ENCODE measurements at regions not wholly inside any gene's neighbourhood (a gene's known extent, or its start where the extent isn't known, plus 50 kb on each side); places are given as distances from the start of the nearest gene placed in this dataset.

DNA sequence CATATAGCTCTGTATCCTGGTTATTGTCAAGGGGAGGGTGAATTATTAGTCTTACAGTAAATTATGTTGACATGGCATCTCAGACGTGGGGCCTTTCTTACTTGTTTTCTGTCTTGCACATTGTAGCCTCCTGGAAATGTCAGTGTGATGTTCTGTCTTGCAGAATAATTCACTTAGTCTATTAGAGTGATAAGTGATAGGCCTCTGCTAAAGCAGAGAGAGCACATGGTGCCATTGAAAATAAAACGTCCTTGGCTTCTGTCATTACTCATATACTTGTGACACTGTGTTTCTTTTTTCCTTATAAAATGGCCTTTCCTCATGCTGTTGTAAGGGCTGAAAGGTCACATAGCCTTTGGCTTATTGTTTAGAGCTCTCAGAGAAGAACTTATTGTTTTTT is 531.0 kb downstream of the EPM2A start:
- TF ChIP-seq, protein P1, sequence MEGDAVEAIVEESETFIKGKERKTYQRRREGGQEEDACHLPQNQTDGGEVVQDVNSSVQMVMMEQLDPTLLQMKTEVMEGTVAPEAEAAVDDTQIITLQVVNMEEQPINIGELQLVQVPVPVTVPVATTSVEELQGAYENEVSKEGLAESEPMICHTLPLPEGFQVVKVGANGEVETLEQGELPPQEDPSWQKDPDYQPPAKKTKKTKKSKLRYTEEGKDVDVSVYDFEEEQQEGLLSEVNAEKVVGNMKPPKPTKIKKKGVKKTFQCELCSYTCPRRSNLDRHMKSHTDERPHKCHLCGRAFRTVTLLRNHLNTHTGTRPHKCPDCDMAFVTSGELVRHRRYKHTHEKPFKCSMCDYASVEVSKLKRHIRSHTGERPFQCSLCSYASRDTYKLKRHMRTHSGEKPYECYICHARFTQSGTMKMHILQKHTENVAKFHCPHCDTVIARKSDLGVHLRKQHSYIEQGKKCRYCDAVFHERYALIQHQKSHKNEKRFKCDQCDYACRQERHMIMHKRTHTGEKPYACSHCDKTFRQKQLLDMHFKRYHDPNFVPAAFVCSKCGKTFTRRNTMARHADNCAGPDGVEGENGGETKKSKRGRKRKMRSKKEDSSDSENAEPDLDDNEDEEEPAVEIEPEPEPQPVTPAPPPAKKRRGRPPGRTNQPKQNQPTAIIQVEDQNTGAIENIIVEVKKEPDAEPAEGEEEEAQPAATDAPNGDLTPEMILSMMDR (IDR thresholded peaks at IDR 0.05): no peak
- TF ChIP-seq SIN3A (IDR thresholded peaks at IDR 0.05; ENCODE audit: borderline replicate concordance, insufficient read depth, low read depth, low read length) (no peak), POLR2AphosphoS5 (IDR thresholded peaks at IDR 0.05; ENCODE audit: low read depth, low read length) (no peak)
- TF ChIP-seq, protein P2, sequence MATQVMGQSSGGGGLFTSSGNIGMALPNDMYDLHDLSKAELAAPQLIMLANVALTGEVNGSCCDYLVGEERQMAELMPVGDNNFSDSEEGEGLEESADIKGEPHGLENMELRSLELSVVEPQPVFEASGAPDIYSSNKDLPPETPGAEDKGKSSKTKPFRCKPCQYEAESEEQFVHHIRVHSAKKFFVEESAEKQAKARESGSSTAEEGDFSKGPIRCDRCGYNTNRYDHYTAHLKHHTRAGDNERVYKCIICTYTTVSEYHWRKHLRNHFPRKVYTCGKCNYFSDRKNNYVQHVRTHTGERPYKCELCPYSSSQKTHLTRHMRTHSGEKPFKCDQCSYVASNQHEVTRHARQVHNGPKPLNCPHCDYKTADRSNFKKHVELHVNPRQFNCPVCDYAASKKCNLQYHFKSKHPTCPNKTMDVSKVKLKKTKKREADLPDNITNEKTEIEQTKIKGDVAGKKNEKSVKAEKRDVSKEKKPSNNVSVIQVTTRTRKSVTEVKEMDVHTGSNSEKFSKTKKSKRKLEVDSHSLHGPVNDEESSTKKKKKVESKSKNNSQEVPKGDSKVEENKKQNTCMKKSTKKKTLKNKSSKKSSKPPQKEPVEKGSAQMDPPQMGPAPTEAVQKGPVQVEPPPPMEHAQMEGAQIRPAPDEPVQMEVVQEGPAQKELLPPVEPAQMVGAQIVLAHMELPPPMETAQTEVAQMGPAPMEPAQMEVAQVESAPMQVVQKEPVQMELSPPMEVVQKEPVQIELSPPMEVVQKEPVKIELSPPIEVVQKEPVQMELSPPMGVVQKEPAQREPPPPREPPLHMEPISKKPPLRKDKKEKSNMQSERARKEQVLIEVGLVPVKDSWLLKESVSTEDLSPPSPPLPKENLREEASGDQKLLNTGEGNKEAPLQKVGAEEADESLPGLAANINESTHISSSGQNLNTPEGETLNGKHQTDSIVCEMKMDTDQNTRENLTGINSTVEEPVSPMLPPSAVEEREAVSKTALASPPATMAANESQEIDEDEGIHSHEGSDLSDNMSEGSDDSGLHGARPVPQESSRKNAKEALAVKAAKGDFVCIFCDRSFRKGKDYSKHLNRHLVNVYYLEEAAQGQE (IDR thresholded peaks at IDR 0.05; ENCODE audit: insufficient read depth in 1 of 2, low read depth in 2 of 2, low read length in 1 of 2): no peak
